KMS-11 (cell line): ENCODE measurements at regions not wholly inside any gene's neighbourhood (a gene's known extent, or its start where the extent isn't known, plus 50 kb on each side); places are given as distances from the start of the nearest gene placed in this dataset.

Experiments
- H2AFZ ChIP-seq: fragments of 200-600 bp; sonication (generic); 2 replicates; pipeline ENCODE4 v1.6.1; 2016; ENCODE audit warnings: antibody characterized with exemption, mixed run types, low read depth
- H3K27ac ChIP-seq: fragments of 200-600 bp; sonication (generic); 2 replicates; pipeline ENCODE4 v1.6.1; 2016; ENCODE audit warnings: mild to moderate bottlenecking, mixed run types
- H3K27me3 ChIP-seq: fragments of 200-600 bp; sonication (generic); 2 replicates; pipeline ENCODE4 v1.6.1; 2017; ENCODE audit warnings: mild to moderate bottlenecking, low read depth, mixed run types, moderate library complexity; ENCODE audit not compliant: insufficient read depth
- H3K36me3 ChIP-seq: fragments of 200-600 bp; sonication (generic); 2 replicates; pipeline ENCODE4 v1.6.1; 2017; ENCODE audit warnings: mild to moderate bottlenecking, mixed run types; ENCODE audit not compliant: insufficient read depth
- H3K4me1 ChIP-seq: fragments of 200-600 bp; sonication (generic); 2 replicates; pipeline ENCODE4 v1.6.1; 2016; ENCODE audit warnings: mild to moderate bottlenecking, low read depth, mixed run types; ENCODE audit not compliant: poor library complexity, severe bottlenecking
- H3K4me2 ChIP-seq: fragments of 200-600 bp; sonication (generic); 2 replicates; pipeline ENCODE4 v1.7.0; 2016; ENCODE audit warnings: mild to moderate bottlenecking, mixed run types
- H3K4me3 ChIP-seq: fragments of 200-600 bp; sonication (generic); IDR thresholded peaks from 2 replicates; pipeline ENCODE4 v1.6.1; 2017; ENCODE audit warnings: low read depth, low read length, mixed read lengths; ENCODE audit not compliant: insufficient read depth
- H3K79me2 ChIP-seq: fragments of 200-600 bp; sonication (generic); 2 replicates; pipeline ENCODE4 v1.6.1; 2016; ENCODE audit warnings: low read depth, mixed run types; ENCODE audit not compliant: insufficient read depth
- H3K9ac ChIP-seq: fragments of 200-600 bp; sonication (generic); 2 replicates; pipeline ENCODE4 v1.6.1; 2016; ENCODE audit warnings: mild to moderate bottlenecking, mixed run types
- H4K20me1 ChIP-seq: fragments of 200-600 bp; sonication (generic); 2 replicates; pipeline ENCODE4 v1.6.1; 2016; ENCODE audit warnings: mild to moderate bottlenecking, mixed run types; ENCODE audit not compliant: insufficient read depth
- CTCF ChIP-seq: fragments of 200-600 bp; sonication (generic); conservative IDR thresholded peaks from 2 replicates; pipeline ENCODE4 v1.6.1; 2017; ENCODE audit warnings: low read depth, mild to moderate bottlenecking, antibody characterized with exemption, low read length, moderate library complexity, mixed read lengths

- H3K36me3 ChIP-seq: no peaks in the 10 kb centered on the region
- no peak for TF ChIP-seq CTCF
- H4K20me1 ChIP-seq: no peaks in the 10 kb centered on the region
Measured at GRCh38 chr7:84368122-84368521, 173.5 kb upstream of the SEMA3A start.

GRCh38 chr7:84364708-84365107 is 170.1 kb upstream of the SEMA3A start:
- Histone ChIP-seq H3K27ac (no peak overlapping the region), H2AFZ (no peak overlapping the region), H4K20me1 (no peaks in the 10 kb centered on the region), H3K27me3 (no peaks in the 10 kb centered on the region), H3K9ac (no peak overlapping the region), H3K4me1 (no peaks in the 10 kb centered on the region), H3K79me2 (no peaks in the 10 kb centered on the region), H3K36me3 (no peaks in the 10 kb centered on the region), H3K4me2 (no peak overlapping the region), H3K4me3 (no peak overlapping the region)
- TF ChIP-seq CTCF: no peak

More at GRCh38 chr7:84368122-84368521, 173.5 kb upstream of the SEMA3A start:
- no peaks in the 10 kb centered on the region for H3K4me1 ChIP-seq
- no peak overlapping the region for H3K4me2 ChIP-seq
- H2AFZ ChIP-seq: no peak overlapping the region
- no peak overlapping the region for H3K9ac ChIP-seq
- H3K79me2 ChIP-seq: no peaks in the 10 kb centered on the region
- H3K27me3 ChIP-seq: no peaks in the 10 kb centered on the region
- no peak overlapping the region for H3K4me3 ChIP-seq
- H3K27ac ChIP-seq: no peak overlapping the region

- no peak for TF ChIP-seq CTCF
- Histone ChIP-seq H3K27me3 (no peaks in the 10 kb centered on the region), H3K36me3 (no peaks in the 10 kb centered on the region), H3K4me2 (no peak overlapping the region), H3K4me1 (no peaks in the 10 kb centered on the region), H3K9ac (no peak overlapping the region), H3K27ac (no peak overlapping the region), H4K20me1 (no peaks in the 10 kb centered on the region), H3K79me2 (no peaks in the 10 kb centered on the region), H3K4me3 (no peak overlapping the region), H2AFZ (no peak overlapping the region)
Measured at GRCh38 chr7:84363741-84364140, 169.2 kb upstream of the SEMA3A start.

GRCh38 chr7:84362828-84363227 is 168.2 kb upstream of the SEMA3A start:
- TF ChIP-seq CTCF: no peak
- H2AFZ ChIP-seq: no peak overlapping the region
- H3K4me2 ChIP-seq: no peak overlapping the region

More at GRCh38 chr7:84362828-84363227, 168.2 kb upstream of the SEMA3A start:
- H3K4me3 ChIP-seq: no peak overlapping the region
- no peaks in the 10 kb centered on the region for H3K27me3 ChIP-seq
- no peak overlapping the region for H3K27ac ChIP-seq
- H3K79me2 ChIP-seq: no peaks in the 10 kb centered on the region
- no peaks in the 10 kb centered on the region for H3K4me1 ChIP-seq
- H3K36me3 ChIP-seq: no peaks in the 10 kb centered on the region
- H3K9ac ChIP-seq: no peak overlapping the region
- H4K20me1 ChIP-seq: no peaks in the 10 kb centered on the region
